Sigmoid colon (tissue), 4 donors: ENCODE measurements at regions not wholly inside any gene's neighbourhood (a gene's known extent, or its start where the extent isn't known, plus 50 kb on each side); places are given as distances from the start of the nearest gene placed in this dataset.

Experiments used
- EP300 ChIP-seq, 4 donors: sonication (generic); formaldehyde crosslinking; IDR thresholded peaks; one replicate each; pipeline ENCODE4 v1.6.1; 2017; ENCODE audit warnings: antibody characterized with exemption in 4 of 4
- POLR2A ChIP-seq, 2 donors: fragments of 450-650 bp; IDR thresholded peaks; one replicate each; pipeline ENCODE4 v1.6.1; 2016; ENCODE audit warnings: antibody characterized with exemption in 2 of 2, mild to moderate bottlenecking in 2 of 2, moderate library complexity in 2 of 2
- POLR2AphosphoS5 ChIP-seq, 4 donors: sonication (generic); formaldehyde crosslinking; IDR thresholded peaks; one replicate each; pipeline ENCODE4 v1.6.1; 2017; ENCODE audit warnings: antibody characterized with exemption in 4 of 4
- TF ChIP-seq, protein P1 (sequence below), 4 experiments: fragments of 450-650 bp in 3 of 4; fragments of 200-600 bp in 1 of 4; IDR thresholded peaks; one replicate each; pipeline ENCODE4 v1.5.1; 2016 to 2019; ENCODE audit warnings: antibody characterized with exemption in 4 of 4, mild to moderate bottlenecking in 3 of 4, moderate library complexity in 2 of 4

- TF ChIP-seq POLR2A (IDR thresholded peaks at IDR 0.05) = no peak
- no peak for TF ChIP-seq EP300 (IDR thresholded peaks at IDR 0.05)
- no peak for TF ChIP-seq POLR2AphosphoS5 (IDR thresholded peaks at IDR 0.05)
- TF ChIP-seq, protein P1, sequence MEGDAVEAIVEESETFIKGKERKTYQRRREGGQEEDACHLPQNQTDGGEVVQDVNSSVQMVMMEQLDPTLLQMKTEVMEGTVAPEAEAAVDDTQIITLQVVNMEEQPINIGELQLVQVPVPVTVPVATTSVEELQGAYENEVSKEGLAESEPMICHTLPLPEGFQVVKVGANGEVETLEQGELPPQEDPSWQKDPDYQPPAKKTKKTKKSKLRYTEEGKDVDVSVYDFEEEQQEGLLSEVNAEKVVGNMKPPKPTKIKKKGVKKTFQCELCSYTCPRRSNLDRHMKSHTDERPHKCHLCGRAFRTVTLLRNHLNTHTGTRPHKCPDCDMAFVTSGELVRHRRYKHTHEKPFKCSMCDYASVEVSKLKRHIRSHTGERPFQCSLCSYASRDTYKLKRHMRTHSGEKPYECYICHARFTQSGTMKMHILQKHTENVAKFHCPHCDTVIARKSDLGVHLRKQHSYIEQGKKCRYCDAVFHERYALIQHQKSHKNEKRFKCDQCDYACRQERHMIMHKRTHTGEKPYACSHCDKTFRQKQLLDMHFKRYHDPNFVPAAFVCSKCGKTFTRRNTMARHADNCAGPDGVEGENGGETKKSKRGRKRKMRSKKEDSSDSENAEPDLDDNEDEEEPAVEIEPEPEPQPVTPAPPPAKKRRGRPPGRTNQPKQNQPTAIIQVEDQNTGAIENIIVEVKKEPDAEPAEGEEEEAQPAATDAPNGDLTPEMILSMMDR (IDR thresholded peaks at IDR 0.05) = no peak
These were observed 205.4 kb upstream of the XYLT1 start for GRCh38 chr16:17676171-17676570.
